ENCODE measurements at regions not wholly inside any gene's neighbourhood (a gene's known extent, or its start where the extent isn't known, plus 50 kb on each side); places are given as distances from the start of the nearest gene placed in this dataset.

DNA sequence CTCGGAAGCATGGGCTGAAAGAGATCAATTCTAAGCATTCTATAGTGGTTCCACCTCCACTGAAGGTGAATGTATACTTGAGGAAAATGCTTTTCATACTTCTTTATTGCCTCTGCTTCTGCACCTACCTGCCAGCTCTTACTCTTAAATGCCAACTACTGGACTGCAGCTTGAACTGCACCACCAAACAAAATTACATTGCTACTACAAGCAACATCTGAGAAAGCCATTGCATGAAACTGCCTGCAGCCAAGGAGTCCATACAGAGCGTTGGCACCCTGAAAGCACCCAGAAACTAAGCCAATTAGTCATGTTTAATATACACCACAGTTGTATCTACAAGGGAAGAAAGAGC lies 440.9 kb downstream of the BTBD3 start:
- H3K4me3 ChIP-seq = no peak overlapping the region
- no peaks in the 10 kb centered on the region for H3K36me3 ChIP-seq
- no peak overlapping the region for H3K27ac ChIP-seq
- WGBS, 5 donors = 70 to 89% (median 83%) methylated on average over 2 of the region's 2 CpGs
- peaks cover 0 to 27% (median 2%) of the 10 kb centered on the region in 8 donors for H3K9me3 ChIP-seq
- intact Hi-C loops (cut with DNase I; ENCODE audit: low total_unique reads) = no loop called here
- no peaks in the 10 kb centered on the region for H3K27me3 ChIP-seq (replicated peaks in 1 of 7)
- no peak for DNase-seq
- TF ChIP-seq POLR2AphosphoS5 (IDR thresholded peaks at IDR 0.05) (no peak), POLR2A (IDR thresholded peaks at IDR 0.05) (no peak)
- TF ChIP-seq, protein P1, sequence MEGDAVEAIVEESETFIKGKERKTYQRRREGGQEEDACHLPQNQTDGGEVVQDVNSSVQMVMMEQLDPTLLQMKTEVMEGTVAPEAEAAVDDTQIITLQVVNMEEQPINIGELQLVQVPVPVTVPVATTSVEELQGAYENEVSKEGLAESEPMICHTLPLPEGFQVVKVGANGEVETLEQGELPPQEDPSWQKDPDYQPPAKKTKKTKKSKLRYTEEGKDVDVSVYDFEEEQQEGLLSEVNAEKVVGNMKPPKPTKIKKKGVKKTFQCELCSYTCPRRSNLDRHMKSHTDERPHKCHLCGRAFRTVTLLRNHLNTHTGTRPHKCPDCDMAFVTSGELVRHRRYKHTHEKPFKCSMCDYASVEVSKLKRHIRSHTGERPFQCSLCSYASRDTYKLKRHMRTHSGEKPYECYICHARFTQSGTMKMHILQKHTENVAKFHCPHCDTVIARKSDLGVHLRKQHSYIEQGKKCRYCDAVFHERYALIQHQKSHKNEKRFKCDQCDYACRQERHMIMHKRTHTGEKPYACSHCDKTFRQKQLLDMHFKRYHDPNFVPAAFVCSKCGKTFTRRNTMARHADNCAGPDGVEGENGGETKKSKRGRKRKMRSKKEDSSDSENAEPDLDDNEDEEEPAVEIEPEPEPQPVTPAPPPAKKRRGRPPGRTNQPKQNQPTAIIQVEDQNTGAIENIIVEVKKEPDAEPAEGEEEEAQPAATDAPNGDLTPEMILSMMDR (IDR thresholded peaks at IDR 0.05 in 8 of 11, conservative IDR thresholded peaks at IDR 0.05 in 3 of 11) = no peak
- H3K4me1 ChIP-seq = no peaks in the 10 kb centered on the region

DNA sequence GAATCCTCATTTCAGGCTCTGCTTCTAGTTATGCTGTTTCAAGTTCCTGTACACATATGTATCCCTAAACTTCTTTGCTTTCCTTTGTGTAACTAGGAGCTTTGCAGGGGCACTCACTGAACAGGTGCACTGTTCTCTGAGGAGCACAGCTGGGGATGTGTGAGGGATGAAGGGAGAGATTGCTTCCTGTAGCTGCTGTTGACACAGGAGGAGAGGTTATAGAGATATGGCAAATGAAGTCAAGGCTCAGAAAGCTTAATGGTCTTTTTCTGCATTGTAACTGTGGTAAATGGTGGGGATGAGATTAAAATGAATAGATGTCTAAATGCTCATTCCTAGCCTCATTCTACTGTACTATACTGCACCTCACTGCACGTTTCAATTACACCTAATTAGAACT lies 454.3 kb downstream of the BTBD3 start:
- 10 to 40% (median 26%) methylated on average over 1 of the region's 1 CpG for WGBS, 5 donors
- TF ChIP-seq, protein P1 (IDR thresholded peaks at IDR 0.05 in 8 of 11, conservative IDR thresholded peaks at IDR 0.05 in 3 of 11) = no peak
- TF ChIP-seq POLR2AphosphoS5 (IDR thresholded peaks at IDR 0.05) = no peak
- intact Hi-C loops (cut with DNase I; ENCODE audit: low total_unique reads) = no loop called here
- no peaks in the 10 kb centered on the region for H3K27me3 ChIP-seq (replicated peaks in 1 of 7)
- peaks cover 0 to 3% (median 0%) of the 10 kb centered on the region in 8 donors for H3K9me3 ChIP-seq
- DNase-seq = no peak
- no peak overlapping the region for H3K27ac ChIP-seq
- no peak overlapping the region for H3K4me3 ChIP-seq
- no peaks in the 10 kb centered on the region for H3K36me3 ChIP-seq
- H3K4me1 ChIP-seq = no peaks in the 10 kb centered on the region

DNA sequence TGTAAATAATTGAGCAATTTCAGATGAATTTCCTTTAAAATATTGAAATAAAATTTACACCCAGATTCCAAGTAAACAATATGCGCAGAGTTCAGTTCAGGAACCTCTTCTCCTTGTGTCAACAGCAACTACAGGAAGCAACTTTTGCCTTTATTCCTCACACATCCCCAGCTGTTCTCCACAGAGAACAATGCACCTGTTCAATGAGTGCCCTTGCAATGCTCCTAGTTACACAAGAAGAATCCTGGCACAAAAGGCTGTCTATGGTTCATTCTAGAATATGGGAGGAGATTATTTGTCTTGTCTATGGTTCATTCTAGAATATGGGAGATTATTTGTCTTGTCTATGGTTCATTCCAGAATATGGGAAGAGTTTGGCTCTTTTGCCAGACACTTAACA lies 454.9 kb downstream of the BTBD3 start:
- Histone ChIP-seq H3K9me3 (peaks cover 0 to 3% (median 0%) of the 10 kb centered on the region in 8 donors), H3K4me3 (no peak overlapping the region), H3K4me1 (no peaks in the 10 kb centered on the region), H3K36me3 (no peaks in the 10 kb centered on the region), H3K27ac (no peak overlapping the region), H3K27me3 (replicated peaks in 1 of 7) (no peaks in the 10 kb centered on the region)
- intact Hi-C loops (cut with DNase I; ENCODE audit: low total_unique reads) = no loop called here
- WGBS, 5 donors = 74 to 92% (median 86%) methylated on average over 1 of the region's 1 CpG
- no peak for DNase-seq
- no peak for TF ChIP-seq POLR2A (IDR thresholded peaks at IDR 0.05)
- no peak for TF ChIP-seq POLR2AphosphoS5 (IDR thresholded peaks at IDR 0.05)
- TF ChIP-seq, protein P1 (IDR thresholded peaks at IDR 0.05 in 8 of 11, conservative IDR thresholded peaks at IDR 0.05 in 3 of 11) = no peak

DNA sequence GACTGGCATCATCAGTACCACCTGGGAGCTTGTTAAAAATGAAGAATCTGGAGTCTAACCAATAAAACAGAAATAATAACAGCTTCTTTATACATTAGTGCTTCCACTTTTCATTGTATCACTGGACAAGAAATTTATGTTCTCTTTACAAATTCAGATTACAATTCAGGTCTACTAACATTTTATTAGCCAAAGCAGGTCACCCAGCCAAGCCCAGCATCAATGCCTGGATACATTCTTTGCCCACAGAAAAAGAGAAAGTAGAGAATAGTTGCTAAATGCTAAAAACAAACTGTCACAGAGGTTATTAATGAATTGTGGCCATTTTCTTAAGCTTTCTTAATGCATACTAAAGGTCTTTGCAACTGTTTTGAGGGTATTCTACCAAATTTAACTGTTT lies 458.3 kb downstream of the BTBD3 start:
- intact Hi-C loops (cut with DNase I; ENCODE audit: low total_unique reads) = no loop called here
- no peak for DNase-seq
- H3K4me3 ChIP-seq = no peak overlapping the region
- H3K4me1 ChIP-seq = no peaks in the 10 kb centered on the region
- H3K36me3 ChIP-seq = no peaks in the 10 kb centered on the region
- H3K27ac ChIP-seq = no peak overlapping the region
- H3K27me3 ChIP-seq (replicated peaks in 1 of 7) = no peaks in the 10 kb centered on the region
- no peaks in the 10 kb centered on the region for H3K9me3 ChIP-seq
- TF ChIP-seq POLR2AphosphoS5 (IDR thresholded peaks at IDR 0.05) = no peak
- TF ChIP-seq, protein P1 (IDR thresholded peaks at IDR 0.05 in 8 of 11, conservative IDR thresholded peaks at IDR 0.05 in 3 of 11) = no peak
- TF ChIP-seq POLR2A (IDR thresholded peaks at IDR 0.05) = no peak
